ENCODE measurements at regions not wholly inside any gene's neighbourhood (a gene's known extent, or its start where the extent isn't known, plus 50 kb on each side); places are given as distances from the start of the nearest gene placed in this dataset.

- no peak for TF ChIP-seq CTCF (IDR thresholded peaks at IDR 0.05; ENCODE audit: poor library complexity)
- TF ChIP-seq EZH2 (IDR thresholded peaks at IDR 0.05; ENCODE audit: borderline replicate concordance), result no peak
- no peak for TF ChIP-seq EZH2phosphoT487 (IDR thresholded peaks at IDR 0.05; ENCODE audit: low read depth, severe bottlenecking, unreplicated experiment)
Measured at GRCh38 chr5:159774476-159775031, 141.7 kb upstream of the ADRA1B start.

All from hepatocyte (in vitro differentiated cells).